Midbrain (tissue), 1 donor: ENCODE measurements at regions not wholly inside any gene's neighbourhood (a gene's known extent, or its start where the extent isn't known, plus 50 kb on each side); places are given as distances from the start of the nearest gene placed in this dataset.
"Not testable (repeated sequence)": the region's sequence is repeated elsewhere in the genome, so short reads cannot be mapped to it uniquely, and the experiment has no call there.

ENCODE experiments used
- DNase-seq: peaks from one replicate; lab custom pipeline; 2025; lab: John Stamatoyannopoulos, UW

DNA sequence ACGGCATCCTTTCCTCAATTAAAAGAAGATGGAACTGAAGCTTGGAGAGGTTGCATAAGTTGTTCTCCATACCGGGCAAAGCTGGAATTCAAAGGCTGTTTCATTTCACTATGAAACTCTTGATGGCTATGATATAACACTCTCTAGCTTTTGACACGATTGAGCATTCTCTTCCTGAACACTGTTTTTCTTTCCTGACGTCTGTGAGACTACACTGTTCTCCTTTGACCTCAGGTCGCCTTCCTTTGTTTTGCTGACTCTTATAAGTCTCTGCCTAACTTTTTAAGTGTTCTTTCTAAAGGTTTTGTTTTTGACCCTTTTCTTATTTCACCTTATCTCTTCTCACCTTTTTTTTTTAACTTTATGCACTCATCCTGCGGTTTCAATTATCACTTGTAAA is 261.8 kb upstream of the LINC00305 start:
- DNase-seq, result no peak

GRCh38 chr18:64409511-64409910 is 260.6 kb upstream of the LINC00305 start:
- DNase-seq, result no peak

DNA sequence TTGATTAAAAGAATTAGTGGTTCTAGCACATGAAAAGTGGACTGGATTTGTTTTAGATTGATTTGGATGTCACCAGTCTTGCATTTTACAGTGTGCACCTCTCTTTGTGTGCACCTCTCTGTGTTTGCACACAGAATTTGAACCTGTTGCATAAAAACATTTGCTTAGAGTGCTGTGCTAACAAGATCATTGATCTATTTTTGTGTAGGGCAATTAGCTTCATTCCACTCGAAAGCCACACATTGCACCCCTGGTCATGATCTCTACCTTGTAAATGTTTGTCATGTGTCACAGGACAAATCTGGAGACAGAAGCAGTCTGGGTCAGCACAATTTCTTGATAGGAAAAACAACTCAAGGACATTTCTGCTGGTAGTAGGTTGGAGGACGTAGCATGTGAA is 258.7 kb upstream of the LINC00305 start:
- DNase-seq, result no peak

DNA sequence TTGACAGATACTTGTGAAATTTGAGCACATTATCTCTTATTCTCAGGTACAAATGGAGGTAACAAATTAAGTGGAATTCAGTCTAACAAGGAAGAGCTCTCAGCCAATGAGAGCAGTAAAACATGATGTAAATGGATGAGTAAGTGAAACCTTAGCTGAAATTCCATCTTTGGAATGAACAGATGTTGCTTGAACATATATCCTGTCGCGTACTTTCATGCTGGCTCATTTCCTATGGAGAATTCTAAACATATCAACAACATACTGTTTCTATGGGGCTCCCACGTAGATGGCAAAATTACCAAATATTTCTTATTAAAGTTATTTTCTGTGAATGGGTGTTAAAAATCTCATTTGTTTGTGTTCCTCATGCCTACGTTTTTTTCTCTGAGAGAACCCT is 256.3 kb upstream of the LINC00305 start:
- DNase-seq, result no peak

DNA sequence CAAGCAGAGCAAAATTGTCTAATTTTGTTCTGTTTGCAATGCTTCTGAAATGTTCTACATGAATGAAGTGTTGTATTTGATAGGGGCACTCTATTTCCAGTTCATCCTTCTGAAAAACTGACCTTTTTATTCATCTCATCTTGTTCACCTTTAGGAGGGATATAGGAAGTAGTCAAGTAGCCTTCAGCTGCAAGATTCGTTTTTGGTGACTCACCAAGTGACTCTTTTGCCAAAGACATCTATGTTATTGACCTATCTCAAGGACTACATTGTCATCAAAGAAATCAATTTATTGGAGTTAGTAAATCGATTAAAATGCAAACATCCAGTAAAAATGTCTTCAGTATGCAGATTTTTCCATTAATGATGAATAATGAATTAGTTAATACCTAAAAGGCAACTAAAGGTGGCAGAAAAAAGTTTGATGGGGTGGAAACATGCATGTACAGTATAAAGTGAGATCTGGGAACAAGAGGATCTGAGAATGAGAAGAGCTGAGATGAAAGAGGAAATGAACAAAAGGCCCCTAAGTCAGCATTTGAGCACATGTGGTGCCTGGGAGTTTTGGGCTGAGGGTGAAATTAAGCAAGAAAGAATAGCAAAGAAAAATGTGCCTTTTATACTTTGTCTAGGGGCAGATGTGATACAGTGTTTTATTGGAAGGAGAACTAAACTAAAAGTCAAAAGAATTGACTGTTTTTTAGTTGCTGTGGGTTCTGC is 255.1 kb upstream of the LINC00305 start:
- no peak for DNase-seq

- DNase-seq, result no peak
Measured at GRCh38 chr18:64402636-64403035, 253.7 kb upstream of the LINC00305 start.

GRCh38 chr18:64401268-64402060 is 252.6 kb upstream of the LINC00305 start:
- no peak for DNase-seq

DNA sequence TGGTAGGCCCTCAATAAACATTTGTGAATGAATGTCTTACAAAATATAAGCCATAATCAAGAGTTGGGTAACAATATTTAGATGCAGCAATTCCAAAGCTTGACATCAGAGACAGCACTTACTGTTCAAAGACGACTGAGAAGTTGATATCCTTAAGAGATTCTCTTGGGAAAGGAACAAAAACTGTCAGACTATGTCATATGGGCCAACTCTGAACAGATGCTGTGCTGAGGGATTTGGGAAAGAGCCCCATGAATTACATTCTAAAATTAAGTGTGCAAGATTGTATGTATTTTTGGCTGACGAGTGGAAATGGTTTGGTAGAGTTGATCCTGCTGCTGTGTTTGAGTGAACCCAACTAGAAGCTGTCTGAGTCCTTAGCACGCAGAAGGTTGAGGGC is 250.7 kb upstream of the LINC00305 start:
- no peak for DNase-seq

DNA sequence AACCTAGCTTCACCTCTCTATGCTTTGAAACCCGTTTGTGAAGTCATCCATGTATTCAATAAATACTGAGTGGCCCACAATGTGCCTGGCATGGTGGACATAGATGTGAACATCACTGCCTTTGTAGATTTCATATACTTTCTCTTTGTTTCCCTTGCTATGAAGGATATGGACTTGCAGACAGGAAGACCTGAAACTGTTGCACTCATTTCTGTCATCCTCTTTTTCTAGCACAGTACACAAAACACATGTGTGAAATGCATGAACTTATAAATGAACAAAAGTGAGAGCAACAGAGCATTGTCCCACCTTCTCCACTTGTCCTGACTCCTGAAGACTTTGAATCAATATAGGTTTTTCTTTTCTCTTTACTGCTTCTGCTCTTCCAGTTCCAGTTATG is 249.4 kb upstream of the LINC00305 start:
- no peak for DNase-seq

GRCh38 chr18:64392202-64392601 is 243.3 kb upstream of the LINC00305 start:
- DNase-seq, result no peak

DNA sequence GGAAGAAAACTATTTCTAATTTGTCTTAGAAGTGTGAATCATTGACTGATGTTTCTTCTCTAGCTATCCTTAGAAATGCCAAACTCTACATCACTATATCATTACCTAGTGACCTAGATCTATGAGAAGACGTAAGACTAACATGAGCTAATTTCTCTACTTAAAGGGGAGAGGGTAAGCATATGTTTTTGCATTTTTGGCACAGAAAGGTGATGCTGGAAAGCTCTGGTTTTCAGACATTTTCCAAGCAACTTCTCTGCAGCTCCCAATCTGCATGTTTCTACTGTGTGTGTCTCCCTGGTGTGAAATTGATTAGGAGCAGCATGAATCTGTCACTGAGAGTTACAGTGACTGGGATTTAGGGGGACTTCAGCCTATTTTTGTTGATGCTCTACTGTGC is 235.2 kb upstream of the LINC00305 start:
- no peak for DNase-seq

- DNase-seq, result no peak
Measured at GRCh38 chr18:64380117-64380516, 231.2 kb upstream of the LINC00305 start.

DNA sequence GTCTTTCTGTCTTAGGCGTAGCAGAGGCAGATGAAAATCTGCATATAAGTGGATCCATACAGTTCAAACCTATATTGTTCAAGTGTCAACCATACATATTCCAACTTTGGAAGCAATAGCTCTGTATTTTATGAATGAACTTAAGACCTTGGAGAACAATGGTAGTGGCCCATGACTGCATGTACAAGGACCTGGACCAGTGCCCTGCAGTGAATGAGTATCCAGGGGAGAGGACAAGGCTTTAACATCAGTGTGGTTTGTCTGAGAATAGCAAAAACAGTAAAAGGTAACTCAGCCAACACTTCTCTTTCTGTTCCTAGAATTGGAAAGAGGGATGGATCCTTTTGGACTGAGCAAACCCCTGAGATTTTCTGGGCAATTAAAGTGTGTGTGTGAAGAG is 230.8 kb upstream of the LINC00305 start:
- no peak for DNase-seq

- no peak for DNase-seq
Measured at GRCh38 chr18:64377446-64377845, 228.6 kb upstream of the LINC00305 start.

GRCh38 chr18:64372850-64373249 is 224.0 kb upstream of the LINC00305 start:
- DNase-seq, result no peak

DNA sequence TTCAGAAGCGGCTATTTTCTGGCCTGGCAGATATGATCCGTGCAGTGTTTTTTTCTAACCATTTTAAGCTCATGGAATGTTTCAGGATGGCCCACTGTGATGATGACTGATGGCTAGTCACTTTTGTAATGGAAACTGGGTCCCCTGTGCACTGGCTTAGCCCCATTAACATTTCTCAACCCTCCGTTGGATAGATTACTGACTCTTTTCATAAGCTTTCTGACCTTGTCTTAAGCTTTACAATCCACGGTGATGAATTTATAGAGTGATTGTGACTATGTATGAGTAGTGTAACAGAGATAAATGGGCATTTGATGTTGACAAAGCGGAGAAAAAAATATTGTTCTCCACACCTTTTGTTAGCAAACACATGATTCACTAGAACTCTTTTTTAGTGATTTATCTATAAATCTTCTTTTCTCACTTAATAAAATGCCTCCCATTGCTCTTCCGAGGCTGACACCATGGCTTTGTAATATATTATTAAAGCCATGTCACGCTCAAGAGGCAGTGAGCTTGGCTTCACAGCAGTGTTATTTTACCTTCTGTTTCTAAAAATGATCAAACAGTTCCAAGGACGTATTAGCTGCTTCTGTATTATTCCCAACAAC is 221.0 kb upstream of the LINC00305 start:
- not testable (repeated sequence) for DNase-seq

GRCh38 chr18:64365106-64365505 is 216.2 kb upstream of the LINC00305 start:
- no peak for DNase-seq

DNA sequence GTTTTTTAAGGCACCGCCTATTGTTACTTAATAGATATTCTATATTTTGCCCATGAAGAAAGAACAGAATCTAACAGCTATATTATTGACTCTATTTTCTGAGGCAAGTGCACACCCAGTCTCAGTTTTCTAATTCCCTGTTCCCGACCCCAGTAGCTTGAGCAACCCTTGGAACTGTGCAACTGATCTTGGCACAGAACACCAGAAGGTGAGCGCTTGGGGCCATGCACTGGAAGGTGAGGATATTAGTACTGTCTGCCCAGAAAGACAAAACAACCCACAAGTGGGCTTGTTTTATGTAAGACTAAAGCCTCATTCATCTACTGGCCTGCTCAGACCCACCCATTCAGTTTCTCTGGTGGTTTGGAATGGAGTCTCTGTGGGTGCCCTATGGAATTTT is 188.8 kb upstream of the LINC00305 start:
- no peak for DNase-seq

DNA sequence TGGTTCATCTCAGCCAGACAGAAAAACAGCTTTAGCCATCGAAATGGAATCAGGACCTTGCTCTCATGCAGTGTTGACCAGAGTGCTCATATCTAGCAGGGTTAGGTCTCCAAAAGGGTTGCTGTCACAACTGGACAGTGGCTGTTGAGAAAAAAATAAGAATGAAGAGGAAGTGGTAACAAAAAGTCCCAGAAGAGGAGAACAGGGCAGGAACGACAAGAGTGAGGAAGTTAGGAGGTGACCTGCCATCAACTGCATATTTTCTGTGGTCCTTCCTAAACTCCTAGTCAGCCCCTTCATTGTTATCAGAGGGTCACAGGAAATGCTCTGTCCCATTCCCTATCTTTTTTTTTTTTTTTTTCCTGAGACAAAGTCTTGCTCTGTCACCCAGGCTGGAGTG is 188.1 kb upstream of the LINC00305 start:
- DNase-seq, result no peak

GRCh38 chr18:64334748-64335147 is 185.9 kb upstream of the LINC00305 start:
- no peak for DNase-seq

DNA sequence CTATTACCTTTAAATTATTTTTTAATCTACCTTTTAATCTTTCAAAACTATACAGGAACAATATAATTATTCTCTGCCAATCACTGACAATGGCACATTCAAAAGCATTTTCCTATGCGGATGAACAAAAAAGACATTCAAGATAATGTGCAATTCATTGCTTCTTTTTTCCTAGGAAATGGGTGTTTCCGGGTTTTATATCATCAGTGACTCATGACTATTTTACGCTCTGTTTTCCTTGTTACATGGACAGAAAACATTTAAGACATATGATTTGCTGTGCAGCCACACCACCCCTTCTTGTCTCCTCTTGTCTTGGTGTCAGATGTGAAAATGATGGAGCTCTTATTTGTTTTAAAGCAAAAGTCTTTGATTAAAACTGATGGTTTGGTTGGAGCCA is 184.7 kb upstream of the LINC00305 start:
- no peak for DNase-seq

DNA sequence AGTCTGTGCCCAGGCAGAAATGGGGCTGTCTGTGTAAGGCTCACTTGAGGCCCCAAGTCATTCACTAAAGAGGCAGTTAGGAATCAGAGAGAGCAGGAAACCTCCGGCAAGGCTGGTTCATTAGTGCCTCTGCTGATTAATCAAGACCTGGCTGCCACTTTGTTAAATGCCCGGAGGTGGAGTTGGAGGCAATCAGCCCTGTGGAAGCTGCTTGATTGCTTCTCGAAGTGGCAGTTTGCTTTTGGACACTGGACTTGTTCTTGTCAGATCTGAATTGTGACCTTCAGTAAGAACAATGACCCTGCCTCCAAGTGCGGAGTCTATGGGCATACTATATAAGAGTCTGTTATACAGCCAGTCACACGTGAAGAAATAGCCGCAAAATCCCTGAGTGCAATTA is 183.9 kb upstream of the LINC00305 start:
- DNase-seq, result no peak

- no peak for DNase-seq
Measured at GRCh38 chr18:64331419-64331818, 182.5 kb upstream of the LINC00305 start.
